ENCODE measurements at regions not wholly inside any gene's neighbourhood (a gene's known extent, or its start where the extent isn't known, plus 50 kb on each side); places are given as distances from the start of the nearest gene placed in this dataset.
"Not testable (repeated sequence)": the region's sequence is repeated elsewhere in the genome, so short reads cannot be mapped to it uniquely, and the experiment has no call there.

- not testable (repeated sequence) for TF ChIP-seq CTCF, POLR2A (IDR thresholded peaks at IDR 0.05)
Measured at GRCh38 chr4:127478271-127478670, 154.5 kb upstream of the INTU start.
